ENCODE measurements at regions not wholly inside any gene's neighbourhood (a gene's known extent, or its start where the extent isn't known, plus 50 kb on each side); places are given as distances from the start of the nearest gene placed in this dataset.

GRCh38 chr20:59399426-59400099 lies 99.2 kb downstream of the EDN3 start:
- H3K27ac ChIP-seq (ENCODE audit: low read length) = no peak overlapping the region
- no peak overlapping the region for H3K4me3 Mint-ChIP-seq
- H3K9me3 Mint-ChIP-seq = no peaks in the 10 kb centered on the region
- 66% methylated on average over 17 of the region's 17 CpGs for WGBS (ENCODE audit: insufficient coverage)
- peaks cover 7% of the 10 kb centered on the region in 2 donors for H3K27me3 Mint-ChIP-seq (ENCODE audit: low read depth in 2 of 2)
- H3K27me3 ChIP-seq (ENCODE audit: control insufficient read depth, insufficient read depth, low read length) = peaks cover 28% of the 10 kb centered on the region
- H3K4me1 Mint-ChIP-seq = peaks cover 0 to 7% of the 10 kb centered on the region in 2 donors
- DNase-seq (no peak), ATAC-seq (no peak)
- H3K36me3 Mint-ChIP-seq = no peaks in the 10 kb centered on the region
- TF ChIP-seq CTCF (IDR thresholded peaks at IDR 0.05) = no peak
- intact Hi-C loops (cut with micrococcal nuclease) = loop anchor here (10.0 kb wide), 1 partner anchor 1165 kb away; no protein-coding TSS in a partner anchor
- no peaks in the 10 kb centered on the region for H3K36me3 ChIP-seq (ENCODE audit: control insufficient read depth, insufficient read depth, low read length)
- H3K4me3 ChIP-seq (ENCODE audit: low read length) = no peak overlapping the region
- H3K4me1 ChIP-seq (ENCODE audit: control insufficient read depth, insufficient read depth, low read length) = peaks cover 11% of the 10 kb centered on the region
- H3K27ac Mint-ChIP-seq = no peak overlapping the region
- no peaks in the 10 kb centered on the region for H3K9me3 ChIP-seq (ENCODE audit: control insufficient read depth, insufficient read depth, low read length)

GRCh38 chr20:59400708-59401107 lies 100.3 kb downstream of the EDN3 start:
- Histone ChIP-seq H3K27ac (ENCODE audit: low read length) (no peak overlapping the region), H3K36me3 (ENCODE audit: control insufficient read depth, insufficient read depth, low read length) (no peaks in the 10 kb centered on the region), H3K27me3 (ENCODE audit: control insufficient read depth, insufficient read depth, low read length) (peaks cover 28% of the 10 kb centered on the region), H3K4me1 (ENCODE audit: control insufficient read depth, insufficient read depth, low read length) (peaks cover 11% of the 10 kb centered on the region), H3K4me3 (ENCODE audit: low read length) (no peak overlapping the region), H3K9me3 (ENCODE audit: control insufficient read depth, insufficient read depth, low read length) (no peaks in the 10 kb centered on the region)
- intact Hi-C loops (cut with micrococcal nuclease) = loop anchor here (10.0 kb wide), 1 partner anchor 1166 kb away; no protein-coding TSS in a partner anchor
- 42% methylated on average over 9 of the region's 9 CpGs for whole genome bisulfite sequencing (ENCODE audit: insufficient coverage)
- ATAC-seq = no peak
- H3K27me3 Mint-ChIP-seq (ENCODE audit: low read depth in 2 of 2) = peaks cover 12 to 18% of the 10 kb centered on the region in 2 donors
- no peak overlapping the region for H3K27ac Mint-ChIP-seq
- TF ChIP-seq CTCF (IDR thresholded peaks at IDR 0.05) = no peak
- H3K36me3 Mint-ChIP-seq = no peaks in the 10 kb centered on the region
- H3K4me1 Mint-ChIP-seq = peaks cover 0 to 7% of the 10 kb centered on the region in 2 donors
- H3K4me3 Mint-ChIP-seq = no peak overlapping the region
- H3K9me3 Mint-ChIP-seq = no peaks in the 10 kb centered on the region
- peak in 1 of 2 donors; percentile 17 for DNase-seq

- peaks cover 11% of the 10 kb centered on the region for H3K4me1 ChIP-seq (ENCODE audit: control insufficient read depth, insufficient read depth, low read length)
- H3K27me3 ChIP-seq (ENCODE audit: control insufficient read depth, insufficient read depth, low read length) = peaks cover 28% of the 10 kb centered on the region
- H3K9me3 ChIP-seq (ENCODE audit: control insufficient read depth, insufficient read depth, low read length) = no peaks in the 10 kb centered on the region
- no peak overlapping the region for H3K27ac ChIP-seq (ENCODE audit: low read length)
- intact Hi-C loops (cut with micrococcal nuclease) = loop anchor here (1.0 to 10.0 kb wide), 3 partner anchors 180 to 1168 kb away; no protein-coding TSS in a partner anchor
- H3K27ac Mint-ChIP-seq = no peak overlapping the region
- no peaks in the 10 kb centered on the region for H3K9me3 Mint-ChIP-seq
- ATAC-seq (no peak), DNase-seq (peak in 1 of 2 donors; percentile 34)
- peaks cover 14 to 38% of the 10 kb centered on the region in 2 donors for H3K27me3 Mint-ChIP-seq (ENCODE audit: low read depth in 2 of 2)
- no peaks in the 10 kb centered on the region for H3K36me3 Mint-ChIP-seq
- no peak overlapping the region for H3K4me3 ChIP-seq (ENCODE audit: low read length)
- no peak for TF ChIP-seq CTCF (IDR thresholded peaks at IDR 0.05)
- no peak overlapping the region for H3K4me3 Mint-ChIP-seq
- H3K4me1 Mint-ChIP-seq = peaks cover 0 to 7% of the 10 kb centered on the region in 2 donors
- H3K36me3 ChIP-seq (ENCODE audit: control insufficient read depth, insufficient read depth, low read length) = no peaks in the 10 kb centered on the region
- WGBS (ENCODE audit: insufficient coverage) = 20% methylated on average over 9 of the region's 9 CpGs
Observed at GRCh38 chr20:59402681-59403080, 102.3 kb downstream of the EDN3 start.

Data from natural killer cell (primary cell).